Urinary bladder (tissue), 3 donors: ENCODE measurements at regions not wholly inside any gene's neighbourhood (a gene's known extent, or its start where the extent isn't known, plus 50 kb on each side); places are given as distances from the start of the nearest gene placed in this dataset.
"Not testable (repeated sequence)": the region's sequence is repeated elsewhere in the genome, so short reads cannot be mapped to it uniquely, and the experiment has no call there.

Experiments
- DNase-seq: peaks from one replicate; pipeline ENCODE4 v3.0.0-alpha.2; 2015; ENCODE audit errors: extremely low spot score
- H3K27ac ChIP-seq: one replicate; pipeline ENCODE4 v1.5.1; 2013; ENCODE audit warnings: low read depth, mild to moderate bottlenecking, moderate library complexity
- H3K36me3 ChIP-seq: one replicate; pipeline ENCODE4 v1.6.1; 2013; ENCODE audit warnings: mild to moderate bottlenecking, moderate library complexity; ENCODE audit not compliant: insufficient read depth
- H3K4me1 ChIP-seq: one replicate; pipeline ENCODE4 v1.6.1; 2013; ENCODE audit warnings: mild to moderate bottlenecking, moderate library complexity; ENCODE audit not compliant: insufficient read depth
- H3K4me3 ChIP-seq: one replicate; pipeline ENCODE4 v1.5.1; 2013; ENCODE audit warnings: low read depth, low read length
- WGBS: extraction: QIAGEN DNeasy Blood & Tissue Kit; methylation state at CpG from one replicate; pipeline ENCODE4 v1.1.7; 2013; 5-methylcytosine and 5-hydroxymethylcytosine counted together
- donor health status: healthy with polysubstance abuse.
- donor health status: healthy.

DNA sequence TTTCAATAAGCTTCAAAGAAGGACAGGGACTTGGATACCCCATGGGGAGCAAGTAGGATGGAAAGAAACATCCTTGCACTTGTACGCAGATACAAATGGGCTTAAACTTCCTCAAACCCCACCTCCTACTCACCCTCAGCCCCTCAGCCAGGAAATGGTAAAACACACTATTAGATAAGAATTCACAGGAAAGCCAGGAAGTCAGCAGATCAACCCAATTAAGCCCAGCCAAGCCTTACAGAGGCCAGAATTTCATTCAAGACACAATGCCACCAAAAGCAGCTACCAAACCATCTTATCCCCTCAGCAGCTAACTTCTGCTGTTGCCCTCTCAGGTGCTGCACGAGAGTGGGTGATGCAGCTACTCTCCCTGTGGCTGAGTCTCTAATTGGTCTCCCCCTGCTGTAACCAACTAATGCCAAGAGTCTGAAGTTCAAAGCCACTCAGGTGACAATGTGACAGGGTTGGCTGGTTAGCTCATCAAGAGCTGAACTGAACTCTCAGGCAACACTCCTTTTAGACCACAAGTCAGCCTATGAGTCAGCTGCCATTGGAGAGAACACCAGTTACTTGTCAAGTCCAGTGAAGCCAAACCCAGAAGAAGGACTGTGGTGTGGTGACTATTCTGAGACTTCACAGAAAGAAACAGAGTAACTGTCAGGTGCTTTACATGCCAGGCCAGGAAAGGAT is 201.9 kb downstream of the ZNF608 start:
- DNase-seq: no peak
- Histone ChIP-seq H3K4me1 (no peaks in the 10 kb centered on the region), H3K4me3 (no peak overlapping the region), H3K27ac (no peak overlapping the region), H3K36me3 (no peaks in the 10 kb centered on the region)
- 69% methylated on average over 2 of the region's 2 CpGs for WGBS

DNA sequence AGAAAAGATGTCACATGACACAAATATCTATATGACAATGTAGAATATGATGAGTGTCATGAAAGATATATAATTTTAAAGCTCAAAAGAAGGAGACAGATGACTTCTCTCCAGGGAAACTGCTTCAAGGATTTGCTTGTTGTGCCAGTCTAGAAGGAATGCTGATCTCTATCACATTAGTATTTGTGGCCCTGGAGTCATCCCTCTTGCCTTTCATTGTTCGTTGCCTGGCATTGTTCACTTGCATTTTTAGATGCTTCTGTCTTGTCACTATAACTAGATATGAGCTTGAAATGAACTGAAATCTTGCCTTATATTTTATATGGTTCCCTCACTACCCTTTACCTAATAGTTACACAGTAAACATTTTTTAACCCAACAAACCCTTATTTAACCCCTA is 207.5 kb downstream of the ZNF608 start:
- WGBS: 80% methylated on average over 1 of the region's 1 CpG

DNA sequence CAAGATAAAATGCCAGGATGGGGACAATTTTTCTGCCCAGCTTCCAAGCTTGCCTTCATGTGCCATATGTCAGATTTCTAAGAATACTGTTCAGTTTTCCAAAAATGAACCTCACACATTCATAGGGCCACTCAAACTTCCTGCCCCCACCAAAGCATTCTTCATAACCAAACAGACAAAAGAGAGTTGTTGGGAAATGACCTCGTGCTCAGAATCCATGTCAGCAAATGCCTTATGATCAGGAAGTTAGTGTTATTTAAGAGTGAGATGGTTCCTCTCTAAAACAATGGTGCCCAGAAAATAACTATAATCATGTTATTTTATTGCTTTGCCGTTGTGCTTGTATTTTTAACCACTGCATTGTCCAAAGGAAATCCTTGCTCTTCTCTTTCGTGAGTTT is 208.2 kb downstream of the ZNF608 start:
- no peak for DNase-seq
- no peaks in the 10 kb centered on the region for H3K36me3 ChIP-seq
- no peak overlapping the region for H3K27ac ChIP-seq
- 70% methylated on average over 3 of the region's 3 CpGs for WGBS
- no peaks in the 10 kb centered on the region for H3K4me1 ChIP-seq
- H3K4me3 ChIP-seq: no peak overlapping the region

More for the DNA sequence above, 207.5 kb downstream of the ZNF608 start:
- Histone ChIP-seq H3K27ac (no peak overlapping the region), H3K4me3 (no peak overlapping the region), H3K36me3 (no peaks in the 10 kb centered on the region), H3K4me1 (no peaks in the 10 kb centered on the region)
- DNase-seq: no peak

DNA sequence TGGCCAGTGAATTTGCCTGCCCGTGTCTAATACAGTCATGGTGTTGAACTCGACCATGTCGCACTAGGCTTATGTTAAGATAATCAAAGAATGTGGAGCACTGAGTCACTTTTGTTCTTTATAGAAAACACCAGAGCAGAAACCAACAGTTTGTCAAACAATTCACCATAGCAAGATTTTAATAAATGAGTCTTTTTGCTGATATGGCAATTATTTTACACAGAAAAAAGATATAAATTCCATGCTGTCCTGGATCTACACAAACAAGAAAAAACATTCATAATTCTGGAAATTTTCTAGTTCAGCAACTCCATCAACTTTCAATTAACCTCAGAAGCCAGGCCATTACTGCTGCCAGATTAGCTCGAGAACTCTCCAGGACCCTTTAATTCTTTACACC is 208.9 kb downstream of the ZNF608 start:
- Histone ChIP-seq H3K27ac (no peak overlapping the region), H3K36me3 (no peaks in the 10 kb centered on the region), H3K4me1 (no peaks in the 10 kb centered on the region), H3K4me3 (no peak overlapping the region)
- no peak for DNase-seq
- 84% methylated on average over 4 of the region's 4 CpGs for WGBS

DNA sequence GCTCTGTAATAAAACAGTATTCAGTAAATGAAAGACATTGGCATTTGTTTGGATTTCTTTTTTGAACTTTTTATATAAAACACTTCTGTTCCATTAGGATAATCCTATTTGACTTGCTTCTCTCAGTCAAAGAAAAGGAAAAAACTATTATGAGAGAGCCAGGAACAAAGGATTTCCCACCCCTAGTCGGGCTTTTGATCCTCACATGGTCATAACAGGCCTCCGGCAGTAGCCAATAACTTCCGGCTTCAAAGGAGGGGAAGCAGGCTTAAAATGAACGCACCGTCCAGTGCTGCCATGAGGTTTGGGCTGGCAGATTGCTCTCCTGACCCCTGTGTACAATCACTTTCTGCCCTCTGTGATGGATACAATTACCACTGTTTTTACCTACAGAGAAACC is 209.3 kb downstream of the ZNF608 start:
- 78% methylated on average over 5 of the region's 5 CpGs for WGBS
- no peak overlapping the region for H3K27ac ChIP-seq
- H3K36me3 ChIP-seq: no peaks in the 10 kb centered on the region
- H3K4me3 ChIP-seq: no peak overlapping the region
- DNase-seq: no peak
- no peaks in the 10 kb centered on the region for H3K4me1 ChIP-seq

DNA sequence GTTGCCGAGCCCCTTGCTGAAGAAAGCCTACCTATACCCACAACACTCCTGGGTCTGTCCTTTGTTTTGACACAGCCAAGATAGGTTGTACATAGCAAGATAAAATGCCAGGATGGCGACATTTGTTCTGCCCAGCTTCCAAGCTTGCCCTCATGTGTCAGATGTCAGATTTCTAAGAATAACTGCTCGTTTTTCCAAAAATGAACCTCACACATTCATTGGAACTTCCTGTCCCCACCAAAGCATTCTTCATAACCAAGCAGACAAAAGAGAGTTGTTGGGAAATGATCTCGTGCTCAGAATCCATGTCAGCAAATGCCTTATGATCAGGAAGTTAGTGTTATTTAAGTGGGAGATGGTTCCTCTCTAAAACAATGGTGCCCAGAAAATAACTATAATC is 210.1 kb downstream of the ZNF608 start:
- no peak overlapping the region for H3K27ac ChIP-seq
- H3K36me3 ChIP-seq: no peaks in the 10 kb centered on the region
- no peaks in the 10 kb centered on the region for H3K4me1 ChIP-seq
- no peak for DNase-seq
- H3K4me3 ChIP-seq: no peak overlapping the region
- 76% methylated on average over 4 of the region's 4 CpGs for WGBS

DNA sequence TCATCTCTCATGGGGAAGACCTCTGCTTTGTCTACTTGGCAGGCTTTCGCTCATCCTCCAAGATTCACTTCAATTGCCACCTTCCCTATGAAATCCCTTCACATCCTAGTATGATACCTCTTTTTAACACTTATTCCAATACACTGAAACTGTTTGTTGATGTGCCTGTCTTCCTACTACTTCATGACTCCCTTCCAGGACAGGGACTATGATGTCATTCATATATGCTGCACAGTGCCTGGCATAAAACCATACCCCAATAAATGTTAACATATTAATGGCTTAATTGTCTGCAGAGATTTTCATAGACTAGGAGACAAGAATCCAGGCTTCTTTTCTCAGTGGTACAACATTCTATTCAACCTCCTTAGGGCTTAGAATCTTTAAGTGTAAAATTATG is 215.5 kb downstream of the ZNF608 start:
- DNase-seq: no peak
- Histone ChIP-seq H3K4me3 (no peak overlapping the region), H3K27ac (no peak overlapping the region), H3K4me1 (no peaks in the 10 kb centered on the region), H3K36me3 (no peaks in the 10 kb centered on the region)
- WGBS: 98% methylated on average over 1 of the region's 1 CpG

DNA sequence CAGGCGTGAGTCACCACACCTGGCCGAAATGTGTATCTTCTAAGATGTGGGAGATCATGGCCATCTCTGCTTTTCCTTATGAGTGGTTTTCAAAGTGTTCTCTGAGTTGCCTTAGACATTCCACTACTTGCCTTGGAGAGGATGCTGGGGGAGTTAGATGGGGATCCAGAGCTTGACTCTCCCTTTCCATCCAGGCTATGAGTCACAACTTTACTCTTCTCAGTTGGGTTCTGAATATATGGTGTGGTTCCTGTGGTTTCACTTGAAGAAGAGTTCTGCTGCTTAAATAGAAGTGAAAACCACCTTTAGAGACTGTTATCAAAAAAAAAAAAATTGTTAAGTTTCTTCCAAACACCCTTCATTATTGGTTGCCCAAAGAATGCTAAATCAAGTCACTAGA is 217.6 kb downstream of the ZNF608 start:
- Histone ChIP-seq H3K4me3 (no peak overlapping the region), H3K27ac (no peak overlapping the region), H3K36me3 (no peaks in the 10 kb centered on the region), H3K4me1 (no peaks in the 10 kb centered on the region)
- WGBS: 96% methylated on average over 2 of the region's 2 CpGs
- DNase-seq: no peak

DNA sequence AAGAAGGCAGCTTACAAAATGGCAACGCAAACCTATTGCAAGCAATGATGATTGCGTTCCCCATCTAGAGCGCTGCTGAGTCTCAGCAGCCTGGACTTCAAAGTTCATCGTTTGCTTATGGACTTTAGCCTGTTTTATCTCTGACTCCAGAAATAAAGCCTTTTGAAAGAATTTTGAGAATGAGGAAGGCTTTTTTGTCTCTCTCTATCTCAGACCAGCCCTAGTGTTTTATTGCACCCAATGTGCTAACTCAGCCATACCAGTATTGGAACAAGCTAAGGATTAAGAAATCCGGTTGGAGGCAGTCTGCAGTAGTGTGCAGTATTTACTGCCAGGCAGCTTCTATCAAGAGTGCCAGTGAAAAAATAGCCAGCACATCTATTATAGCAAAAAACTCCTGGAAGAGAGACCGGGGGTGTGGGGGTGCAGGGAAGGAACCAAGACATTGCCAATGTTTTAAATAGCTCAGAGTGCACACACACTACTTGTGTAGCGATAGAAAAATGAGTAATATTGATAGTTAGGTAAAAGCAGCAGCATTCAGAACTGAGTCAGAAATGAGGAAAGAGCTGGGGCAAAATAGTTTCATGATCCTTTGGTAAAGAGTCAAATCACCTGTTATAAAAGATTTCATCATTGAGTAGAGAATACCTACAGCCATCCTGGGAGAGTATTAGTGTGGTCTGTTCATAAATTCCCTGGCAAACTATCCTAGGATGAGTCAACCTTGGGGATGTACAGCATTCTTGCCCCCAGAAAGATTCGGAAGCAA is 219.0 kb downstream of the ZNF608 start:
- no peaks in the 10 kb centered on the region for H3K36me3 ChIP-seq
- no peak overlapping the region for H3K4me3 ChIP-seq
- H3K27ac ChIP-seq: no peak overlapping the region
- no peaks in the 10 kb centered on the region for H3K4me1 ChIP-seq
- 47% methylated on average over 8 of the region's 8 CpGs for WGBS
- DNase-seq: no peak

DNA sequence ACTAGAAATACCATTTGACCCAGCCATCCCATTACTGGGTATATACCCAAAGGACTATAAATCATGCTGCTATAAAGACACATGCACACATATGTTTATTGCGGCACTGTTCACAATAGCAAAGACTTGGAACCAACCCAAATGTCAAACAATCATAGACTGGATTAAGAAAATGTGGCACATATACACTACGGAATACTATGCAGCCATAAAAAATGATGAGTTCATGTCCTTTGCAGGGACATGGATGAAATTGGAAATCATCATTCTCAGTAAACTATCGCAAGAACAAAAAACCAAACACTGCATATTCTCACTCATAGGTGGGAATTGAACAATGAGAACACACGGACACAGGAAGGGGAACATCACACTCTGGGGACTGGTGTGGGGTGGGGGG is 220.4 kb downstream of the ZNF608 start:
- not testable (repeated sequence) for H3K4me3 ChIP-seq, DNase-seq, H3K36me3 ChIP-seq, H3K27ac ChIP-seq, H3K4me1 ChIP-seq
- WGBS: 84% methylated on average over 4 of the region's 4 CpGs

DNA sequence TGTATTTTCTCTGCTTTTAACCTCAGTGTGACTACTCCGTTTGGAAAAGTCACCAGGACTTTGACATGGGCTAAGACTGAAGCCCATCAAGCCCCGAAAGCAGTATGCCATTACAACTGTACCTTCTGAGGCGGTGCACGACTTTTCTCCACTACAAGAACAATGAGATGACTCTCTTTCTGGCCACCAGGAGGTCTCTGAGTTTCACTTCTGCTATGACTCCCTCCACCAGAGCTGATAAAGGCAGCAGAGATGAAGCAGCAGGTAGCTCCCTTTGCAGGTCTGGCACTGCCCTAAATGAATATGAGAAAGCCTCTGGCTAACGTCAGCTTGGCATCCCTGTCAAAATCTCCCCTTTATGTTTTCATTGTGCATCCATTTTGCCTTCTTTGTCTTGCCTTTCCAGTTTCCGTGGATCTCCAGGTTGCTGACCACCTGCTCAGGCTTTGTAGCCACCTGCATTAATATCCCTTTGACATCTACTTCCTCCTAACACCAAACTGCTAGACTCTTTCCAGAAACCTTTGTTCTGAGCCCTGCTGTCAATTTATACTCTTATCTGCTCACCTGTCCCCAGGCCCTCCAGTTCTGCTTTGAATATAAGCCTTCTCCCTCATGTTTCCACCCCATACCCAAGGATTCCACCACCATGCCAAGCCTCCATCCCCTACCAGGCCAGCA is 221.7 kb downstream of the ZNF608 start:
- DNase-seq: no peak
- 93% methylated on average over 6 of the region's 6 CpGs for WGBS
- no peaks in the 10 kb centered on the region for H3K36me3 ChIP-seq
- no peak overlapping the region for H3K4me3 ChIP-seq
- no peak overlapping the region for H3K27ac ChIP-seq
- H3K4me1 ChIP-seq: no peaks in the 10 kb centered on the region

DNA sequence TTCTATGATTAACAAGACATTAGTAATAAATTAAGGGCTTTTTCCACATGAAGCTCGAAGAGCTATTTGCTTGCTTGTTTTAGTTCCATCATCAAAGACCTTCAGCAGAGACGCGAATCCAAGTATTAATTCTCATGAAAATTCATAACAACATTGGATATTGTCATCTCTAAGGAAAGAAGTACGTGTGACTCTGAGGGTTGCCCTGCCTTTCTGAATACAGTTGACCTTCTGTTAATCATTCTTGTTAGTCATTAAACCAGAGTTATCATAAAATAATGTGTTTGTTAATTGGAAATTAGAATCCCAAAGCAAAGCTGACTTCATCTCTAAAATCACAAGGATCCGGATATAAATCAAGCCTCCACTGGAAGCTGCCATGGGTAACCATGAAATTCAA is 222.5 kb downstream of the ZNF608 start:
- Histone ChIP-seq H3K4me3 (no peak overlapping the region), H3K27ac (no peak overlapping the region), H3K4me1 (no peaks in the 10 kb centered on the region), H3K36me3 (no peaks in the 10 kb centered on the region)
- 96% methylated on average over 5 of the region's 5 CpGs for WGBS
- DNase-seq: no peak

DNA sequence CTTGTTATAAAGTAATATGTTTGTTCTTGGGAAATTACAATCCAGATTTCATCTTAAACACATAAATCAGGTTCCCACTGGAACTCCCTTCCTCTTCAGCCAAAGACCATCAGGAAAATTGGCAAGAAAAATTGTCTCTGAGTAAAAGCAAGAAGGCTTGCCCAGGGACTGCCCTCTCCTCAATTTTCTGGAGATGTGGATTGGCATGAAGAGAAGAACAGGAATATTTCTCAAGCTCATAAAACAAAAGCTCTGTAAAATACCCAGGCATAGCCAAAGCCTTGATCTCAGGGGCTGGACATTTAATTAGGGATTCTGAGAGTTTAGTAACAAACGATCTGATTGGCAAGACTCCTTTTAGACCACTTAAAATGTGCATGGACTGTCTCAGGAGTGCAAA is 223.4 kb downstream of the ZNF608 start:
- 24% methylated on average over 1 of the region's 1 CpG for WGBS
- Histone ChIP-seq H3K4me3 (no peak overlapping the region), H3K4me1 (no peaks in the 10 kb centered on the region), H3K36me3 (no peaks in the 10 kb centered on the region), H3K27ac (no peak overlapping the region)
- no peak for DNase-seq
